ENCODE measurements at regions not wholly inside any gene's neighbourhood (a gene's known extent, or its start where the extent isn't known, plus 50 kb on each side); places are given as distances from the start of the nearest gene placed in this dataset.

- no peak for TF ChIP-seq CTCF (IDR thresholded peaks at IDR 0.05)
- TF ChIP-seq CREB1 (CRISPR knock-in tag; IDR thresholded peaks at IDR 0.05) = no peak
- TF ChIP-seq, protein P1, sequence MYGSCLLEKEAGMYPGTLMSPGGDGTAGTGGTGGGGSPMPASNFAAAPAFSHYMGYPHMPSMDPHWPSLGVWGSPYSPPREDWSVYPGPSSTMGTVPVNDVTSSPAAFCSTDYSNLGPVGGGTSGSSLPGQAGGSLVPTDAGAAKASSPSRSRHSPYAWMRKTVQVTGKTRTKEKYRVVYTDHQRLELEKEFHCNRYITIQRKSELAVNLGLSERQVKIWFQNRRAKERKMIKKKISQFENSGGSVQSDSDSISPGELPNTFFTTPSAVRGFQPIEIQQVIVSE (CRISPR knock-in tag; IDR thresholded peaks at IDR 0.05; ENCODE audit: borderline replicate concordance) = no peak
Measured at GRCh38 chr7:19284136-19284535, 138.9 kb upstream of the FERD3L start.
